ENCODE measurements at regions not wholly inside any gene's neighbourhood (a gene's known extent, or its start where the extent isn't known, plus 50 kb on each side); places are given as distances from the start of the nearest gene placed in this dataset.

- no peak overlapping the region for H2AFZ ChIP-seq (ENCODE audit: low read length)
- ChIA-PET CTCF (ENCODE audit: partially characterized antibody) (no interaction called here), POLR2A (ENCODE audit: partially characterized antibody) (no interaction called here)
- no peaks in the 10 kb centered on the region for H3K9me3 ChIP-seq (ENCODE audit: insufficient read depth in 2 of 2, low read depth in 1 of 2, low read length in 1 of 2)
- H2BK12ac ChIP-seq (ENCODE audit: low read depth, low read length) = no peak overlapping the region
- no peak overlapping the region for H4K5ac ChIP-seq (ENCODE audit: insufficient read length, low read depth, low read length)
- H3K4ac ChIP-seq (replicated peaks; ENCODE audit: insufficient read length, low read depth, low read length) = no peak overlapping the region
- WGBS, 2 experiments (ENCODE audit: extremely low coverage in 1 of 2, insufficient coverage in 1 of 2, insufficient read length in 1 of 2, insufficient replicate concordance in 2 of 2, low coverage in 1 of 2, low lambda C conversion rate in 2 of 2, missing lambda C conversion rate in 1 of 2) = 79% methylated on average over 4 of the region's 4 CpGs; no CpG with 5 or more reads in 1 of the 2 experiments
- no peak overlapping the region for H2BK5ac ChIP-seq (ENCODE audit: low read depth, low read length)
- H3K79me2 ChIP-seq (ENCODE audit: control insufficient read depth in 1 of 2, insufficient read depth in 2 of 2, low read length in 2 of 2) = no peaks in the 10 kb centered on the region
- no peak overlapping the region for H3K23ac ChIP-seq (ENCODE audit: insufficient read length)
- no peak overlapping the region for H3K56ac ChIP-seq (replicated peaks; ENCODE audit: insufficient read length, low read depth, low read length)
- peaks cover 0 to 5% (median 1%) of the 10 kb centered on the region in 4 experiments; a peak in 1 of 7 replicates for H3K4me1 ChIP-seq (replicated peaks in 1 of 4; ENCODE audit: control insufficient read depth in 3 of 4, insufficient read depth in 4 of 4, low read length in 3 of 4)
- no peaks in the 10 kb centered on the region for H3K23me2 ChIP-seq (ENCODE audit: low read depth, low read length)
- no peak overlapping the region for H3K4me3 ChIP-seq (ENCODE audit: extremely low read depth in 1 of 4, insufficient read depth in 2 of 4, low read depth in 3 of 4, low read length in 4 of 4)
- no peak overlapping the region for H4K8ac ChIP-seq (ENCODE audit: extremely low read depth, insufficient read depth, low read length)
- no peak overlapping the region for H2BK15ac ChIP-seq (ENCODE audit: low read length)
- no peaks in the 10 kb centered on the region for H3K27me3 ChIP-seq (replicated peaks in 1 of 4; ENCODE audit: control insufficient read depth in 3 of 4, extremely low read depth in 1 of 4, insufficient read depth in 3 of 4, low read length in 3 of 4)
- H3K18ac ChIP-seq (ENCODE audit: extremely low read depth, low read length) = no peak overlapping the region
- H2AK5ac ChIP-seq (ENCODE audit: low read depth, low read length) = no peak overlapping the region
- H2BK120ac ChIP-seq (replicated peaks; ENCODE audit: low read depth, low read length) = no peak overlapping the region
- FAIRE-seq = no peak
- H2BK20ac ChIP-seq (ENCODE audit: low read length) = no peak overlapping the region
- no peak overlapping the region for H4K91ac ChIP-seq (replicated peaks; ENCODE audit: insufficient read length, low read length)
- H3K36me3 ChIP-seq (ENCODE audit: control insufficient read depth in 2 of 4, insufficient read depth in 4 of 4, low read length in 3 of 4) = no peaks in the 10 kb centered on the region
- no peak overlapping the region for H3K27ac ChIP-seq (ENCODE audit: low read depth, low read length)
- H4K20me1 ChIP-seq (replicated peaks in 1 of 2; ENCODE audit: control insufficient read depth in 1 of 2, insufficient read depth in 2 of 2, low read length in 2 of 2) = no peaks in the 10 kb centered on the region
- no peak overlapping the region for H3K9ac ChIP-seq (replicated peaks in 1 of 4; ENCODE audit: extremely low read depth in 1 of 4, low read depth in 3 of 4, low read length in 3 of 4)
- H3K79me1 ChIP-seq (ENCODE audit: low read depth, low read length) = no peaks in the 10 kb centered on the region
- H3K4me2 ChIP-seq (ENCODE audit: insufficient read depth in 1 of 2, low read depth in 2 of 2, low read length in 2 of 2) = no peak overlapping the region
- no peak overlapping the region for H3K14ac ChIP-seq (ENCODE audit: insufficient read length)
- DNase-seq (ENCODE audit: low read depth in 1 of 2, low spot score in 2 of 2) = no peak
- TF ChIP-seq POLR2A (IDR thresholded peaks at IDR 0.05; ENCODE audit: control extremely low read depth in 1 of 2, low read depth in 2 of 2, low read length in 2 of 2) = no peak
- TF ChIP-seq BRCA1 (IDR thresholded peaks at IDR 0.05; ENCODE audit: low read depth, low read length) = no peak
- TF ChIP-seq CREB1 (IDR thresholded peaks at IDR 0.05) = no peak
- no peak for TF ChIP-seq TCF12 (IDR thresholded peaks at IDR 0.05; ENCODE audit: low read depth, low read length)
- no peak for TF ChIP-seq USF2 (IDR thresholded peaks at IDR 0.05; ENCODE audit: low read length)
- TF ChIP-seq SP2 (IDR thresholded peaks at IDR 0.05; ENCODE audit: low read length) = no peak
- no peak for TF ChIP-seq ATF3 (IDR thresholded peaks at IDR 0.05; ENCODE audit: insufficient read depth, low read depth, low read length)
- no peak for TF ChIP-seq GTF2F1 (IDR thresholded peaks at IDR 0.05; ENCODE audit: borderline replicate concordance, low read depth, low read length)
Observed at GRCh38 chr9:81390792-81391456, 298.4 kb downstream of the TLE1 start.
